ENCODE measurements at regions not wholly inside any gene's neighbourhood (a gene's known extent, or its start where the extent isn't known, plus 50 kb on each side); places are given as distances from the start of the nearest gene placed in this dataset.

DNA sequence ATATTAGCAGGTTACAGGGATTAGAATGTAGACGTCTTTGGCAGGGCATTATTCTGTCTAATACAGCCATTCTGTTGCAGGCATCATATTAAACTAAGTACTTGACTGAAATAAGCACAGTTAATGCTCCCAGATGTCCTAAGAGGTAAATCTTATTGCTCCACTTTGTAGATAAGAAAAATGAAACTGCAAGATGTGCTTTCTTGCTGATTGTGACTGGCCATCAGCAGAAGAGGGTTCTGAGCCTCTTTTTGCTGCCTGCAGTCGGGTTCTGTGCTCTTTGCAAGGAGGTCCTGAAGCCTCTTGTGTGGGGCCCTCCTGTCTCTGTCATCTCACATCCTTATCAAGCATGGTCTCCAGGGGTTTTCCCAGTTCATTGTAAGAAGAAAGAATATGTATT lies 167.1 kb downstream of the KCNJ2 start:
- no peak for DNase-seq (ENCODE audit: low read depth, low spot score)
- no peaks in the 10 kb centered on the region for H3K9me3 ChIP-seq (ENCODE audit: control insufficient read depth, insufficient read depth, low read length)
- H3K27me3 ChIP-seq (ENCODE audit: control insufficient read depth, insufficient read depth, low read length): no peaks in the 10 kb centered on the region
- no peak overlapping the region for H3K27ac ChIP-seq (ENCODE audit: low read length)
- no CpG with 5 or more reads among the region's 2 CpGs for WGBS (ENCODE audit: insufficient coverage, insufficient read length)
- H3K4me1 ChIP-seq (ENCODE audit: control insufficient read depth, insufficient read depth, low read length): no peaks in the 10 kb centered on the region
- no peaks in the 10 kb centered on the region for H3K36me3 ChIP-seq (ENCODE audit: control insufficient read depth, insufficient read depth, low read length)
- H3K4me3 ChIP-seq (ENCODE audit: low read length): no peak overlapping the region

DNA sequence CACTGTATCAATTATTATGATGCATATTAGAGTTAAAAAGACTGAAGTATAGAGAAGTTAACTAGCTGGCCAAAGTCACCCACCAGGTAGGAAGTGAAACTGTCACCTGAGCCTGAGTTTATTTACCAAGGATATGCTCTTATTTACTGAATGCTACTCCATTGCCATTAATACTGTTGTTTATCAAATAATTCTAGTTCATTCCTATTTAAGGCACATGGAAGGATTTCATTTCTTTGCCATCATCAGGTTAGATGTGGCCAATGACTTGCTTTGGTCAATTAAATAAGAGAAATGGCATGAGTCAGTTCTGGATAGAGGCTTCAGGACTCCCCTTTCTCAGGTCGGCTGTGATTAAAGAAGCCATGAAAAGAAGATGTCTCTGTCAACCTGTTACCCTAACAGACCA lies 169.6 kb downstream of the KCNJ2 start:
- no peaks in the 10 kb centered on the region for H3K36me3 ChIP-seq (ENCODE audit: control insufficient read depth, insufficient read depth, low read length)
- no peak for DNase-seq (ENCODE audit: low read depth, low spot score)
- H3K4me1 ChIP-seq (ENCODE audit: control insufficient read depth, insufficient read depth, low read length): no peaks in the 10 kb centered on the region
- H3K4me3 ChIP-seq (ENCODE audit: low read length): no peak overlapping the region
- WGBS (ENCODE audit: insufficient coverage, insufficient read length): no CpG with 5 or more reads among the region's 1 CpG
- H3K27me3 ChIP-seq (ENCODE audit: control insufficient read depth, insufficient read depth, low read length): no peaks in the 10 kb centered on the region
- H3K9me3 ChIP-seq (ENCODE audit: control insufficient read depth, insufficient read depth, low read length): no peaks in the 10 kb centered on the region
- H3K27ac ChIP-seq (ENCODE audit: low read length): no peak overlapping the region

DNA sequence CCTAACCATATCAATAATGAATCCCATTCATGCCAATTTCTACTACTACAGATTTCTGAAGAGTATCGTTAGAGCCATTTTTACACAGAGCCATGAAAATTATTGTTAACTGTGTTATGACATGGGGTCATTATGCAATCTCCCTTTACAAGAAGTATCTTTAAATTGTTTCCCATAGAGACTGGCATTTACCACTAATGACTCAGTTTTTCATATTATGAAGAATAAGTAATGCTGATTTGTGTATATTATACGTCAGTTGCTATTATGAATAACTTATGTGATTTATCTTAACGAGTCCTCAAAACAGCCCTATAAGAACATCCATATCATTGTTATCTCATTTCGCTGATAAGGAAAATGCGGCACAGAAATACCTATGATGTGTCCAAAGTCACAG lies 173.8 kb downstream of the KCNJ2 start:
- Histone ChIP-seq H3K4me3 (ENCODE audit: low read length) (no peak overlapping the region), H3K4me1 (ENCODE audit: control insufficient read depth, insufficient read depth, low read length) (no peaks in the 10 kb centered on the region), H3K27ac (ENCODE audit: low read length) (no peak overlapping the region), H3K36me3 (ENCODE audit: control insufficient read depth, insufficient read depth, low read length) (no peaks in the 10 kb centered on the region), H3K27me3 (ENCODE audit: control insufficient read depth, insufficient read depth, low read length) (no peaks in the 10 kb centered on the region), H3K9me3 (ENCODE audit: control insufficient read depth, insufficient read depth, low read length) (no peaks in the 10 kb centered on the region)
- no peak for DNase-seq (ENCODE audit: low read depth, low spot score)
- WGBS (ENCODE audit: insufficient coverage, insufficient read length): no CpG with 5 or more reads among the region's 5 CpGs

DNA sequence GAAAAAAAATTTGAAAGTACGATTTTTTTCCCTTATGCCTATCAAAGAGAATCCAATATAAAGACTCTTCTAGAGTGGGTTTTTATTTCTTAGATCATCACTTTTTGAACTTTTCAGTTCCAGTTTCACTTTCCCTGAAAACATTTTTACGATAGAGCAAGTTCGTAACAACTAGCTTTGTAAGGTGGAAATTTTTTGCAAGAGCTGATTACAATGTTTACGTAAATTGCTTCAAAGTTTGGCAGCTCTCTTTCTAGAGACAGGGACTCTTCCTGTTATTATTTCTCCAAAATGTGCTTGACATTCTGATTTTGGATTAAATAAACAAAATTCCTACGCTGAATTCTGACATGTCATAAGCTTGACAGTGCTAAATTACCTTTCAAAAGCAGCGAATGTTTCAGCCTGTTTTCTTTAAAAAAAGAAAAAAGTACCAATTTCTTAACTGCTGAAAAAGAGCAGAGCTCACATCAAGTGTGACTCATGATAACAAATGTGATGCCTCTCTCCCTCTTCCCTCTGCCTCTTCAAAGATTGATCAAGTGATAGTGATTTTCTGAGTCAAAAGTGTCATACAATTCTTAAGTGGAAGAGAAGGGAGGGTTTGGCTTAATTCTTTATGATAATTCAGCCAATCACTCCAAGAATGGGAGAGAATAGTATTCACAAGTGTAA lies 175.2 kb downstream of the KCNJ2 start:
- no peak overlapping the region for H3K27ac ChIP-seq (ENCODE audit: low read length)

DNA sequence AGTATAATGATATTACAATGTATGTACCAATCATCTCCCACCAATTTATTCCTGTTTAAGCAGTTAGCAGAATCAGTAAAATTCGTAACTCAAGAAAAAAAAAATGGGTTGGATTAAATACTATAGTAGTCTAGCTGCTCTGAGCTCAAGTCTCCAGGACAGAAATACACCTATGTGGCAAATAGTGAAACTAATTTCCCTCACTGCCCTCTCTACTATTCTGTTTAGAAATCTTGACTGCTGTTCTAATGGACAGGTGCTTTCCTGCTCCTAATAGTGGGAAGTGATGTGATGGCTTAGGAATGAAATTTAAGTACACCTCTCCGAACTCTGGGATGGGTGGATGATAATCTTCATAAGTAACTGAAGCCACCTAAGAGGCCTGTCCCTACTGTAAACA lies 175.7 kb downstream of the KCNJ2 start:
- Histone ChIP-seq H3K27me3 (ENCODE audit: control insufficient read depth, insufficient read depth, low read length) (no peaks in the 10 kb centered on the region), H3K27ac (ENCODE audit: low read length) (no peak overlapping the region), H3K9me3 (ENCODE audit: control insufficient read depth, insufficient read depth, low read length) (no peaks in the 10 kb centered on the region), H3K4me1 (ENCODE audit: control insufficient read depth, insufficient read depth, low read length) (no peaks in the 10 kb centered on the region), H3K36me3 (ENCODE audit: control insufficient read depth, insufficient read depth, low read length) (no peaks in the 10 kb centered on the region), H3K4me3 (ENCODE audit: low read length) (no peak overlapping the region)
- WGBS (ENCODE audit: insufficient coverage, insufficient read length): no CpG with 5 or more reads among the region's 2 CpGs
- no peak for DNase-seq (ENCODE audit: low read depth, low spot score)

More for the DNA sequence above, 175.2 kb downstream of the KCNJ2 start:
- no peaks in the 10 kb centered on the region for H3K36me3 ChIP-seq (ENCODE audit: control insufficient read depth, insufficient read depth, low read length)
- no peaks in the 10 kb centered on the region for H3K4me1 ChIP-seq (ENCODE audit: control insufficient read depth, insufficient read depth, low read length)
- H3K4me3 ChIP-seq (ENCODE audit: low read length): no peak overlapping the region
- H3K9me3 ChIP-seq (ENCODE audit: control insufficient read depth, insufficient read depth, low read length): no peaks in the 10 kb centered on the region
- no peak for DNase-seq (ENCODE audit: low read depth, low spot score)
- no peaks in the 10 kb centered on the region for H3K27me3 ChIP-seq (ENCODE audit: control insufficient read depth, insufficient read depth, low read length)
- no CpG with 5 or more reads among the region's 6 CpGs for WGBS (ENCODE audit: insufficient coverage, insufficient read length)

DNA sequence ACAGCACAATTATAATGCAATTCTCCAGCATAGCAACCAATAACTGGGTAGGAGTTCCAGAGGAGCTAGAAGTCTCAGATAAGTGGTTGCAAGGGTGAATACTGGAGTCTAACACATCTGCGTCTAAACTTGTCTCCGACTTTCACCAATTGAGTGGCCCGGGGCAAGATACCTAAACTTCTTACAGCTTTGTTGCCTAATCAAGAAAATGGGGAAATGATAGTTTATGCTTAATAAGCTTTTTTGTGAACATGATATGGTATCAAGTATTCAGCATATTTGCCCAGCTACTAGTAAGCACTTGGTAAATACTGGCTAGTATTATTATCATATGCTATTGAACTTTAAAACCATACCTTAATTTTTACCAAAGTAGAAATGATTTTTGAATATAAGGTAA lies 183.5 kb downstream of the KCNJ2 start:
- Histone ChIP-seq H3K9me3 (ENCODE audit: control insufficient read depth, insufficient read depth, low read length) (no peaks in the 10 kb centered on the region), H3K27me3 (ENCODE audit: control insufficient read depth, insufficient read depth, low read length) (no peaks in the 10 kb centered on the region), H3K4me3 (ENCODE audit: low read length) (no peak overlapping the region), H3K4me1 (ENCODE audit: control insufficient read depth, insufficient read depth, low read length) (no peaks in the 10 kb centered on the region), H3K36me3 (ENCODE audit: control insufficient read depth, insufficient read depth, low read length) (no peaks in the 10 kb centered on the region), H3K27ac (ENCODE audit: low read length) (no peak overlapping the region)
- DNase-seq (ENCODE audit: low read depth, low spot score): no peak
- WGBS (ENCODE audit: insufficient coverage, insufficient read length): no CpG with 5 or more reads among the region's 3 CpGs

DNA sequence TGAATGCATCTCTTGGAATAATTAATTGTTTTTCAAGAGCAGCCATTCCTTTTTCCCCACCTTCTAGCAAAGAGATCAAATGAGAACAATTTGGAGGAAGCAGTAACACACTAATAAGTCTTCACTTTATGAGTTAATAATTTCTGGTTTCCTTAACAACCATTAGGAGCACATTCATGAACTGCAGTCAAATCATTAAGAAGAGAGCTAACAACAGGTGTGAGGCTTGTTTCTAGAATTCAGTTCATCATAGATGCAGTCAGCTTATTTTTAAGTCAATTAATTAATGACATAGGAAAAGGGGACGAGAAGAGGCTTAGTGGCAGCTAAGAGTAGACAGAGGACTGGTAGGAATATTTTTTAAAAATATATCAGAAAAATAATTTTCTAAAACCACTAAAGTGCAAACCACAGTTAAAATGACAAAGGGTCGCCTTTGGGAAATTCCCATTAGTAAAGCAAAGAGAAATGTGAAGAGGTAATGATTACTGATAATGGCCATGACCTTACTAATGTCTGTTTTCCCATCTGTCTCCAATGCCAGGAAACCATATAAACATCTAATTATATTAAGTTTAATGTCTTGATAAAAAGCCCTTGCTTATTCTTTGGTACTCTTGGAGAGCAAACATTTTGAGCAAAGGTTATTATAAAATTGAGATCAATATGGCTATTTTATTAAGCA lies 184.2 kb downstream of the KCNJ2 start:
- no peak overlapping the region for H3K27ac ChIP-seq (ENCODE audit: low read length)
- no CpG with 5 or more reads among the region's 2 CpGs for WGBS (ENCODE audit: insufficient coverage, insufficient read length)
- no peak for DNase-seq (ENCODE audit: low read depth, low spot score)
- no peaks in the 10 kb centered on the region for H3K27me3 ChIP-seq (ENCODE audit: control insufficient read depth, insufficient read depth, low read length)
- H3K36me3 ChIP-seq (ENCODE audit: control insufficient read depth, insufficient read depth, low read length): no peaks in the 10 kb centered on the region
- H3K9me3 ChIP-seq (ENCODE audit: control insufficient read depth, insufficient read depth, low read length): no peaks in the 10 kb centered on the region
- no peak overlapping the region for H3K4me3 ChIP-seq (ENCODE audit: low read length)
- no peaks in the 10 kb centered on the region for H3K4me1 ChIP-seq (ENCODE audit: control insufficient read depth, insufficient read depth, low read length)

DNA sequence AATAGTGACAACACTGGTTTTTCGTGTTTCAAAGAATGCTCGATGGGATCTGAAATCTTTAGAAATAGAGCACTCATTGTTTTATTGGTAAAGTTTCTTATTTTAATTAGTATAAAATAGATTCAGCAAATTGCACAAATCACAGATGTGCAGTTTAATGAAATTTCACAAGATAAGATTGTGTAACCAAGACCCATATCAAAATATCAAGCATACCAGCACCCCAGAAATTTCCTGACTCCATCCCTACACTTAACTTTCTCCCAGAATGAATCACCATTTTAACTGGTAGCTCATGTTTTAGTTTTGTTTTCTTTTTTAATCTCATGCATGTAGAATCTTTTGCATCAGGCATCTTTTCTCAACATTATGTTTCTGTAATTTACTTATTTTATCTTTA lies 185.9 kb downstream of the KCNJ2 start:
- Histone ChIP-seq H3K4me3 (ENCODE audit: low read length) (no peak overlapping the region), H3K27me3 (ENCODE audit: control insufficient read depth, insufficient read depth, low read length) (no peaks in the 10 kb centered on the region), H3K27ac (ENCODE audit: low read length) (no peak overlapping the region), H3K4me1 (ENCODE audit: control insufficient read depth, insufficient read depth, low read length) (no peaks in the 10 kb centered on the region), H3K36me3 (ENCODE audit: control insufficient read depth, insufficient read depth, low read length) (no peaks in the 10 kb centered on the region), H3K9me3 (ENCODE audit: control insufficient read depth, insufficient read depth, low read length) (no peaks in the 10 kb centered on the region)
- no CpG with 5 or more reads among the region's 2 CpGs for WGBS (ENCODE audit: insufficient coverage, insufficient read length)
- DNase-seq (ENCODE audit: low read depth, low spot score): no peak

DNA sequence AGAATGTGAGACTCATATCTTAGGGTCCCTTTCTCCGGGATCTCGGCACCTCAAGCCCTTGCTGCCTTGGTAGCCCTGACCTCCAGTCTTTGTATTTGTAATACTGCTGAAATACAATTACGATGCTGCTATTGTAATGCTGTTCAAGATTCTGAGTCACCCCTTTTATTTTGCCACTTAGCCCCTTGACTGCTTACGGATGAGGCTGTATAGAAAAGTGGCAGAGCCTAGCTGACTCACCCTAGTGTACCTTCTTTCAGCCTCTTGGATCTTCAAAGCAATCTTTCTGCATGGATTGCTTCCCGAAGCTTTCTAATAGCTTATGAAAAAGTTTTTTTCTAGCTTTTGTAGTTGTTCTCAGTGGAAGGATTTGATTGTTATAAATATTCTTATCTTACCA lies 187.9 kb downstream of the KCNJ2 start:
- WGBS (ENCODE audit: insufficient coverage, insufficient read length): no CpG with 5 or more reads among the region's 5 CpGs
- Histone ChIP-seq H3K4me1 (ENCODE audit: control insufficient read depth, insufficient read depth, low read length) (no peaks in the 10 kb centered on the region), H3K27ac (ENCODE audit: low read length) (no peak overlapping the region), H3K27me3 (ENCODE audit: control insufficient read depth, insufficient read depth, low read length) (no peaks in the 10 kb centered on the region), H3K4me3 (ENCODE audit: low read length) (no peak overlapping the region), H3K9me3 (ENCODE audit: control insufficient read depth, insufficient read depth, low read length) (no peaks in the 10 kb centered on the region), H3K36me3 (ENCODE audit: control insufficient read depth, insufficient read depth, low read length) (no peaks in the 10 kb centered on the region)
- no peak for DNase-seq (ENCODE audit: low read depth, low spot score)

DNA sequence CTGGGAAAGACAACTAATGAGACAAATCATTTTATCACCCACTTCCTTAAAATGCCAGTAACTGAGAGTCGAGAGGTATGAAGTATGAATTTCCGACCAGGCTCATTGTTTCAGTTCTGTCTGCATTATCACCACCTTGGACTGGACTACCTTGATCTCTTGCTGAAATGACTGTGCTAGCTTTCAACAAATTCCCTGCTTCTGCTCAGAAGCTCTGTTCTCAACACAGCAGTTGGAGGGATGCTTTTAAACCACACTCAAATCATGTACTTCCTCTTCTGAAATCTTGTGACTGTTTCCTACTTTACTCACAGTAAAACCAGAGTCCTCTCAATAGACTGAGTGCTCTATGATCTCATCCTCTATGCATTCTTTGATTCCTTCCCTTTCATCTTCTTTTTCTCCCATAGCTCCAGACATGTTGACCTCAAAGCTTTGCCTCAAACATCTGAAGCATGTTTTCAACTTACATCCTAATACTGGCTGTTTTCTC lies 195.8 kb downstream of the KCNJ2 start:
- H3K9me3 ChIP-seq (ENCODE audit: control insufficient read depth, insufficient read depth, low read length): no peaks in the 10 kb centered on the region
- no peak for DNase-seq (ENCODE audit: low read depth, low spot score)
- H3K27me3 ChIP-seq (ENCODE audit: control insufficient read depth, insufficient read depth, low read length): no peaks in the 10 kb centered on the region
- no peak overlapping the region for H3K4me3 ChIP-seq (ENCODE audit: low read length)
- no CpG with 5 or more reads among the region's 2 CpGs for WGBS (ENCODE audit: insufficient coverage, insufficient read length)
- H3K27ac ChIP-seq (ENCODE audit: low read length): no peak overlapping the region
- H3K36me3 ChIP-seq (ENCODE audit: control insufficient read depth, insufficient read depth, low read length): no peaks in the 10 kb centered on the region
- peaks cover 2% of the 10 kb centered on the region; the same call in 1 of the 2 replicates for H3K4me1 ChIP-seq (ENCODE audit: control insufficient read depth, insufficient read depth, low read length)

DNA sequence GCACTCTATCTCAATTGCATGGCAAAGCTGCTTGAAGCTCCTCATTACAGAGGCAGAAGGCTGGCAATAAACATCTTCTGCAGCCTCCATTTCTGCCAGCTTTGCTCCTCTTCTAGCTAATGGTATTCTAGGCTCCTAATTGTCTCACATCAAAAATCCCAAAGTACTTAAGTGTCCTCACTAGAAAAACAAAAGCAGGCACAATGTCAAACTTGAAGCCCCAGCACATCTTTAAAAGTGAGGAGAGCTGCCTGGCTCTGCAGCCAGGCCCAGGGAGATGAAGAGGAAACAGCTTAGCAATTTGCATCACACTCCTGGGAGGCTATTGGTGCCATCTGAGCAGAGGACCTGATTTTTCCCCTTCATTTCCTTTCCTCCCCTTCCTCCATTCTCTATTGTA lies 197.1 kb downstream of the KCNJ2 start:
- no peaks in the 10 kb centered on the region for H3K9me3 ChIP-seq (ENCODE audit: control insufficient read depth, insufficient read depth, low read length)
- H3K4me3 ChIP-seq (ENCODE audit: low read length): no peak overlapping the region
- peaks cover 2% of the 10 kb centered on the region; the same call in 1 of the 2 replicates for H3K4me1 ChIP-seq (ENCODE audit: control insufficient read depth, insufficient read depth, low read length)
- H3K27ac ChIP-seq (ENCODE audit: low read length): no peak overlapping the region
- no peaks in the 10 kb centered on the region for H3K27me3 ChIP-seq (ENCODE audit: control insufficient read depth, insufficient read depth, low read length)
- DNase-seq (ENCODE audit: low read depth, low spot score): no peak
- H3K36me3 ChIP-seq (ENCODE audit: control insufficient read depth, insufficient read depth, low read length): no peaks in the 10 kb centered on the region

Data from iPS DF 6.9 (cell line).